Transverse colon (tissue), 3 donors: ENCODE measurements at regions not wholly inside any gene's neighbourhood (a gene's known extent, or its start where the extent isn't known, plus 50 kb on each side); places are given as distances from the start of the nearest gene placed in this dataset.

Source experiments
- CTCF ChIP-seq, 5 experiments: fragments of 200-600 bp in 3 of 5; fragments of 450-650 bp in 2 of 5; sonication (generic) in 3 of 5; IDR thresholded peaks; 1 replicate in 2 of 5; 2 replicates in 3 of 5; pipeline ENCODE4 v1.5.1; 2016 to 2017; ENCODE audit warnings: antibody characterized with exemption in 5 of 5, inconsistent platforms in 3 of 5, mild to moderate bottlenecking in 2 of 5, moderate library complexity in 1 of 5
- POLR2A ChIP-seq: fragments of 450-650 bp; IDR thresholded peaks from one replicate; pipeline ENCODE4 v1.6.1; 2016; ENCODE audit warnings: antibody characterized with exemption, mild to moderate bottlenecking, moderate library complexity

- TF ChIP-seq CTCF (IDR thresholded peaks at IDR 0.05) (no peak), POLR2A (no peak)
Measured at GRCh38 chr2:17363846-17364245, 154.4 kb downstream of the RAD51AP2 start.
